Stimulated activated CD4-positive, alpha-beta T cell treated with anti-CD3 and anti-CD28 coated beads, Interleukin-1b, Interleukin-23, amount 100 ng/mL, for 24 hours (primary cell): ENCODE measurements at regions not wholly inside any gene's neighbourhood (a gene's known extent, or its start where the extent isn't known, plus 50 kb on each side); places are given as distances from the start of the nearest gene placed in this dataset.

Experiments
- DNase-seq, 4 experiments: peaks; one replicate each; pipeline ENCODE4 v3.0.0-alpha.2; 2020; ENCODE audit warnings: low read depth in 4 of 4, low spot score in 1 of 4

- no peak for DNase-seq
These were observed 65.4 kb downstream of the UBIAD1 start for GRCh38 chr1:11338284-11338924.

GRCh38 chr1:11339346-11340232 lies 66.6 kb downstream of the UBIAD1 start:
- DNase-seq: no peak

- DNase-seq: no peak
These were observed 67.2 kb downstream of the UBIAD1 start for GRCh38 chr1:11340233-11340632.

DNA sequence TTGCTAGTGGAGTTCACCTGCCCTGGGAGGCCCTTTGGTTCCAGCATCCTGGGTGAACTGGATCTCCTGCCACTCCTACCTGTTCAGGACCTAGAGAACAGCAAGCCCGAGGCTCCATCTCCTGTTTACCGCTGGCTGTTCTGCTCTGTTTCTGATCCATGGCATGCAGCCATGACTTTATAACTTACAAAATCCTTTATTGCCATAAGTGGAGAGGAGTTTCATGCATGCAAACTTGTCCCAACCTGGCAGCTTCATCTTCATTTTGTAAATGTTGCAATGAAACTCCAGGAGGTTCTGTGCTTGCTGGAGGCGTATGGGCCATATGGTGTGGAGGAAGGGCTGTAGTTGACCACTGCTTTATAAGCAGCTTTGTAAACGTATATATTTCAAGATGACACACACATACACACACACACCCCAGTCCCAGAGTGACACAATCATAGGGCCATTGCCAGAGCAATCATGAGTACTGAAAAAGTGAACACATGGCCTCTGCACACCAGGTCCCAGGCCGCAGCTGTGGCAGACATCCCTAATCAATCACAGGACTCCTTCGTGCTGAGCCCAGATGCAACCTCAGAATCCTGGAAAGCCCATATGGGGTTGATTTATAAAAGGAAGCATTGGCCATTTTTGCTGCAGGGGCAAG lies 69.0 kb downstream of the UBIAD1 start:
- DNase-seq: no peak

GRCh38 chr1:11342621-11343032 lies 69.6 kb downstream of the UBIAD1 start:
- no peak for DNase-seq

DNA sequence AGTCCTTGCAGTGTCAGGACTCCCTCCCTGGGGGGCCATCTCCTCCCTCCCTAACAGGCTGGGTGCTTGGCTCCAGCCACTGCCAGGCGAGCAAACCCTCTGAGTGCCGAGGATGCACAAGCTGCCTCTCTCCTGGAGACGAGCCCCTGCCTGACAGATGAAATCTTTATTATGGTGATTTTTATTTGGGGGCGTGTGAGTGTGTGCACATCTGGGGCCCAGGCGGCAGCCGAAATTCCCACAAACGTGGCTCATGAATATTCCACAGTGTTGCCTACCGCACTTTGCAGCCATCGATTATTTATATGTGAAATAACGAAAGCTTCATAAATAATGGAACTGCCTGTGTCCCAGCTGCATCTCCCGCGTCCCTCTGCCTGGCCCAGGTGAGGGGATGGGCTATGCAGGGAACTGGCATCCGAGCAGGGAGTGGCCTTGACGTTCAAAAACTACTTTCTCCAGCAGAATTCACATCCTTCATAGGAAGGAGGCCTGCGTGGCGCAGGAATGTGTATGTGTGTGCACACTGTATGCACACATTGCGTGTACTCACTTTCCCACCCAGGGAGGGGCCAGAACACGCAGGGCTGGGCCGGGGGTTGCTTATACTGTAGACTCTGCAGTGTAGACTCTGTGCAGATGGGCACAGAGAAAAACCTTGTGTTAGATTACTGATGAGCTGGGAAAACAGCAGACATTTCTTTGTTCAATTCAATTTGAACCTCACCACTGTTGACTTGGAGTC lies 73.1 kb downstream of the UBIAD1 start:
- DNase-seq: no peak

DNA sequence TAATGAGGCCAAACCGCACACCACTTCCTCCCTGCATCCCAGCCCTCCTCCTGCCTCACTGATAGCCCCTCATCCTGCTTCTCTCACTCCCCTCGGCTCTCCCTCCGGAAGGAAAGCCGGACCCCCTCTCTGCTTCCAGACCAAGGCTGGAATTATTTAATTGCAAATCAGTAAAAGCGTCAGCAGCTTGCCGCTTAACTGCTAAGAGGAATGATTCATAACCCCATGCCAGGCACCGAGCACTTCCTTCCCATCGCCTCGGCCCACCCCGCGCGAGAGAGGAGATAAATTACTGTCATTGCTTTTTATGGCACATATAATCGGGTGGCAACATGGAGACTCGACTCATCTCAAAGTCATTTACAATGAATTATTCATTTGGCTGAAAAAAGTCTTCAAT lies 77.3 kb downstream of the UBIAD1 start:
- no peak for DNase-seq

GRCh38 chr1:11352058-11352715 lies 79.2 kb downstream of the UBIAD1 start:
- DNase-seq: no peak

DNA sequence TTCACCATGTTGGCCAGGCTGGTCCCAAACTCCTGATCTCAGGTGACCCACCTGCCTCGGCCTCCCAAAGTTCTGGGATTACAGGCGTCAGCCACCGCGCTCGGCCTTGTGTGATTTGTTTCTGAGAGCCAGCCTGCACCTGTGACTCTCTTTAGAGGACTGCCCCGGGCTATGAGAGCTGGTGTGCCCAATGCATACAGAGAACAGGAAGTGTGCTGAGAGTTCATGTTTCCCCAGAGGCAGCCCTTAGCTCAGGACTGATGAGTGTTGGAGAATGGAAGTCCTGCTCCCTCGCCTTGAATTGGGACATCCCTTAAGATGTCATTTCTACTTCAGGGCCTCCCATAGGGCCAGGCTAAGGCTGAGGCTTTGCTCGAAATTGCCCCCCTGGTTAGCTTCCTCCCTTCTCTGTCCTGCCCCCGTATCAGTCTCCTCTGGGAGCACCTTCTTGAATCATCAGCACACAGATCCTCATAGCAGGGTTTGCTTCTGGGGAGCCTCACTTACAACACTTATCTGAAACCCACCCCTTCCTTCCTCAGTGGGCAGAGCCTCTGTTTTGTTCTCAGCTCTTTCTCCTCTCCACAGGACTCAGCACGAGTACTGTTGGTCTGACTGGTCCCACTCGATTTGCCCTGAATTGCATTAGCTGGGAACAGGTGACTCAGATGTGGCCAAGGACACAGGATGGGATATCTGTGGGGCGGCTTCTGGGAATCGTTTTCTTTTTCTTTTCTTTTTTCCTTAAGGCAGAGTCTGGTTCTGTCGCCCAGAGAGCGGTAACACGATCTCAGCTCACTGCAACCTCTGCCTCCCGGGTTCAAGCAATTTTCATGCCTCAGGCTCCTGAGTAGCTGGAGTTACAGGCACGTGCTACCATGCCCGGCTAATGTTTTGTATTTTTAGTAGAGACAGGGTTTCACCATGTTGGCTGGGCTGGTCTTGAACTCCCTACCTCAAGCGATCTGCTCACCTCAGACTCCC lies 80.1 kb downstream of the UBIAD1 start:
- no peak for DNase-seq

DNA sequence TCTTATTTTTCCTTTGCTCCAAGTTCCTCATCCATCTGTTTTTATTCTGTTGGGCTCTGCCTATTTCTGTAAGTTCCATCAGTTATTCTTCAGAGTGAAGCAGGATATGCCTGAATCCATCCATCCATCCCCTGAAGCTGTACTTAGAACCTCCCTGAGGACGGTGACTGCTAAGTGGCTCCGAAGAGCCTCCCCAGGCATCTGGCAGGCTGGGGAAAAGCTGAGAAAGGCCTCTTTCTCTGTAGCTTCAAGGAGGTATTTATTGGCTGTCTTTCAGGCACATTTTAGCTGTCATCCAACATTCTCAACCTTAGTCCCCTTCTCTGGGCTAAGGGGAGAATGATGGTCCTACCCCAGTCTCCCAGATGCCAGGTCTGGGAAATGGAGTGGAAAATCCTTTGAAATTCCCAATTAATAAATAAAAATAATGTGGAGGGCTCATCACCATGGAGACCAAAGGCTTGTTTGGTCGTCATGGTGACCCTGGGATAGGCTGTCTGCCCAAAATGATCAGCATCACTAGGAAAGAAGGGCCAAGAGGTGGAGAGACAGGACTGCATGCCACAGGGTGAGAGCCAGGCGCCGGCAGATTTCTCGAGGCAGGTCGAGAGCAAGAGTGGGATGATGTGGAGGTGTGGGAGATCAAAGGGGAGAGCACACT lies 82.0 kb downstream of the UBIAD1 start:
- no peak for DNase-seq

DNA sequence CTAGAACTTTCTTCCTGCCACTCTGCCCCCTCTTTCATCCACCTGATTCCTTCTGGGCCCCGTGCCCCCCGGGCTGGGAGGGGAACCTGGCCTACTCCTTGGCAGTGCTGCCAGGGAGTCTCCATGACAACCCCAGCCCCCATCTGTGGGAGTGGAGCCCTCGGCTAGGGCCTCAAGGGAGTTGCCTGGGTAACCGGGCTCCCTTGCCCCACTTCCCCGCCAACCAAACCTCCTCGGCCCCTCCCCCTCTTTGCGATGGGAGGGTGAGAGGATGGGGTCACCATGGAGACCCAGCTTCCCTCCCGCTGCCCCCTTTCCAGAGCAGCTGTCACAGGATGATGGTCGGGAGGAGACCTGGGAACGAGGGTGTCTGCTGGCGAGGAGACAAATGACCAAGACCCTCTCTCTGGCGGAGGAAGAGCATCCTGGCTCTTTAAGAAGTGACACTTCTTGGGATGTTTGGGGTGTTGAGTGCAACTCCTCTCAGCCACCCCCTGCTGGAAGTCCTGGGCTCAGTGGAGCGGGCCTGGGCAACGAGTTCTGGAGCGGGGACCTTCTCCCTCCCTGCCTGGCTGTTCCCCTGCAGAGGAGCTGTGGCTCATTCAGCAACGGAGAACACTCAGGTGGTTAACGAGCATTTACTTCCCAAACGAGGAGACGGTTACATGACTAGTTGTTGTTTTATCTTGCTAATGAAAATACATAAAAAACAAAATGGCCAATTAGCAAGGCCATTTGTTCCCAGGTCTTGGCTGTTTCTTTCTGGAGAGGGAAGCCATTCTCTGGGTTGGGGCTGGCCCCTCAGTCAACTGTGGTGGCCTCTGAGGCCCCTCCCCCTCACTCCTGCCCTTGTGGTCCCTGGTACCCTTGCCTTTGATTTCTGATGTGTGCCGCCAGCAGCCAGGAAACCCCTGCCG lies 82.8 kb downstream of the UBIAD1 start:
- no peak for DNase-seq

- no peak for DNase-seq
These were observed 84.3 kb downstream of the UBIAD1 start for GRCh38 chr1:11357276-11357675.

DNA sequence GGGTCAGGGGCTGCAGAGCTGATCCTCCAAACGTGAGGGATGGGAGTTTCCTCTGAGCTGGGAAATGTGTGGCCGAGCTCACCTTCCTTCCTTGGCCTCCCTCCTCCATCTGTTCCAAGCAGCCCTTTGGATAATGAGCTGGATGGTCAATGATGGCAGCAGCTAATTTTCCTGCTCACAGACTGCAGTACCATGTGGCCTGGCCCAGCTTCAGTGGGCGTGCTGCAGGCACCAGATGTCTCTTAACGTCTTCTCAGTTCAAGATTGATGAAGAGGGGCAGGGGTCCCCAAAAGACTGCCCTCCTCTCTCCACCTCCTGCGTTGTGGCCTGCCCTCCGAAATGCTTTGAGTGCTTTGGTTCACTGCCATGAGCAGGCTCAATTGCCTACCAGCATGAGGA lies 86.0 kb downstream of the UBIAD1 start:
- DNase-seq: no peak

- no peak for DNase-seq
These were observed 89.6 kb downstream of the UBIAD1 start for GRCh38 chr1:11362547-11363021.

GRCh38 chr1:11364170-11364569 lies 91.2 kb downstream of the UBIAD1 start:
- no peak for DNase-seq

DNA sequence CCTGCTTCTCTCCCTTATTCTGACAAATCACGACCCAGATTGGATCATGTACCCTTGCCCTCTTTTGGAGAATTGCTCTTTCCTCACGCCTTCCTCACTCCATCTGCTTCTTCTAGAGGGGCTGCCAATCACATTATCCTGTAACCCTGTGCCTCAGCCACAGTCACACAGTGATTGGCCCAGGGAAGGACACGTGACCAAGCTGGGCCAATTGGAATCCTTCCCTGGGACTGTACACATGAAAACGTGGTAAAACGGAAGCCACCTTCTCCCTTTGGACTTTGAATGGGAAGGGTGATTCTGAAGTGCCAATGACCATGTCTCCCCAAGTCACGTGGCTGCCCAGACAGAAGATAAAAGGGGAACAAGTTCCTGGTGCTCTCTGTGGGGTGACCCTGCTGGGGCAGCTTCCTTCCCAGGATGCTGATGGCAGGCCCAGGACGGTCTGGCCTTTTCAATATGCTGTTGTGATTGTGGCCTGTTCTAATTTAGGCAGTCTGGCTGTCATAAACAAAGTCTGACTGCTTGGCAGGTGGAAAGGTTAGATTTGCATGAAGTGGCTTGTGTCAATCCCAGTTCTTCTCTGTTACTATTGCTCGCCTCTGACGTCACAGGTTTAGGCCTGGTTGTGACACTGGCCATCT lies 92.9 kb downstream of the UBIAD1 start:
- DNase-seq: no peak
